ENCODE measurements at regions not wholly inside any gene's neighbourhood (a gene's known extent, or its start where the extent isn't known, plus 50 kb on each side); places are given as distances from the start of the nearest gene placed in this dataset.

DNA sequence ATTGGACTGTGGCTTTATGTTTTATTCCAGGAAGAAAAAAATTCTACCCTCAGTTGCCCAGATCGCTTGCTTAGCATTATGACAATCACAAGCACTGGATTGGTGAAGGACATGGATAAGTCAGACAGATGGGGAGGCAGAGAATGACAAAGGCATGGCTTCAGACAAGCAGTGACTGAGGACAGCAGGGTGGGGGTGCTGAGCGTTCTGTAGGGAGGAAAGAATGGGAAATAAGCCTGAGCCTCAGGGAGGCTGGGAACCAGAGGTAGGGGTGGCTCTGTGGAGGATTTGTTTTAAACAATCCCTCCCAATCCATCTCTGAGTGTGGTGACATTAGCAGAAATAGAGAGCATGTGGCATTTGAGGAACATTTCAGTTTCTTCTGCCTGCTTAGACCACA, 896.9 kb downstream of the CCSER2 start:
- Histone ChIP-seq H3K36me3 (ENCODE audit: insufficient read depth, low read length, poor library complexity, severe bottlenecking) (no peaks in the 10 kb centered on the region), H3K4me3 (ENCODE audit: low read depth, low read length, poor library complexity, severe bottlenecking) (no peak overlapping the region), H3K4me1 (ENCODE audit: insufficient read depth, low read length, poor library complexity, severe bottlenecking) (no peaks in the 10 kb centered on the region), H3K27me3 (replicated peaks; ENCODE audit: insufficient read depth, low read depth, low read length, poor library complexity) (no peaks in the 10 kb centered on the region), H3K9me3 (ENCODE audit: low read depth, low read length, poor library complexity, severe bottlenecking) (no peaks in the 10 kb centered on the region), H3K27ac (ENCODE audit: low read depth, low read length, poor library complexity, severe bottlenecking) (no peak overlapping the region)
- no peak for TF ChIP-seq EZH2 (IDR thresholded peaks at IDR 0.05; ENCODE audit: borderline replicate concordance, low read depth, low read length, poor library complexity, severe bottlenecking)
- TF ChIP-seq, protein P1, sequence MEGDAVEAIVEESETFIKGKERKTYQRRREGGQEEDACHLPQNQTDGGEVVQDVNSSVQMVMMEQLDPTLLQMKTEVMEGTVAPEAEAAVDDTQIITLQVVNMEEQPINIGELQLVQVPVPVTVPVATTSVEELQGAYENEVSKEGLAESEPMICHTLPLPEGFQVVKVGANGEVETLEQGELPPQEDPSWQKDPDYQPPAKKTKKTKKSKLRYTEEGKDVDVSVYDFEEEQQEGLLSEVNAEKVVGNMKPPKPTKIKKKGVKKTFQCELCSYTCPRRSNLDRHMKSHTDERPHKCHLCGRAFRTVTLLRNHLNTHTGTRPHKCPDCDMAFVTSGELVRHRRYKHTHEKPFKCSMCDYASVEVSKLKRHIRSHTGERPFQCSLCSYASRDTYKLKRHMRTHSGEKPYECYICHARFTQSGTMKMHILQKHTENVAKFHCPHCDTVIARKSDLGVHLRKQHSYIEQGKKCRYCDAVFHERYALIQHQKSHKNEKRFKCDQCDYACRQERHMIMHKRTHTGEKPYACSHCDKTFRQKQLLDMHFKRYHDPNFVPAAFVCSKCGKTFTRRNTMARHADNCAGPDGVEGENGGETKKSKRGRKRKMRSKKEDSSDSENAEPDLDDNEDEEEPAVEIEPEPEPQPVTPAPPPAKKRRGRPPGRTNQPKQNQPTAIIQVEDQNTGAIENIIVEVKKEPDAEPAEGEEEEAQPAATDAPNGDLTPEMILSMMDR (conservative IDR thresholded peaks at IDR 0.05; ENCODE audit: low read depth, low read length), result no peak
- DNase-seq (ENCODE audit: low spot score), result no peak
- POLR2A ChIA-PET (ENCODE audit: low non-redundant PET), result no interaction called here
- no TSS peak for BruUV-seq (replicated peaks)
- CTCF ChIA-PET, result no interaction called here
- intact Hi-C loops (cut with micrococcal nuclease; ENCODE audit: unreplicated experiment), result no loop called here

DNA sequence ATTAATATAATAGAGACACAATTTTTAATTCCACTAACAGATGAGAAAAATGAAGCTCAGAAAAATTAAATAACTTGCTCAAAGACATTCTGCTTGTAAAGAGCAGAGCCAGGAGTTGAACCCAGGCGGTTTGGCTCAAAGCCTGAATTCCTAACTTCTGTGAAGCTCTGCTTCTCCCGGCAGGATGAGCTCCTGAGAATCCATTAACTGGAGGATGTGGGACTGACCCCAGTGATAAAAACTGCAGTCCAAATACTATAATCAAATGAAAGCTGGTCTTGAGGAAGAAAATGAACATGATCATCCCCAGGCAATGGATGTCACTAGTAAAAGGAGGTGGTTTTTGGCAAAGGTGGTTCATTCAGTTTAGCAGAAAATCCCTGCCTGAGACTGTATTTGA, 898.2 kb downstream of the CCSER2 start:
- H3K4me3 ChIP-seq (ENCODE audit: low read depth, low read length, poor library complexity, severe bottlenecking), result no peak overlapping the region
- no peaks in the 10 kb centered on the region for H3K36me3 ChIP-seq (ENCODE audit: insufficient read depth, low read length, poor library complexity, severe bottlenecking)
- TF ChIP-seq EZH2 (IDR thresholded peaks at IDR 0.05; ENCODE audit: borderline replicate concordance, low read depth, low read length, poor library complexity, severe bottlenecking), result no peak
- TF ChIP-seq, protein P1 (conservative IDR thresholded peaks at IDR 0.05; ENCODE audit: low read depth, low read length), result no peak
- no peak for DNase-seq (ENCODE audit: low spot score)
- intact Hi-C loops (cut with micrococcal nuclease; ENCODE audit: unreplicated experiment), result no loop called here
- no peaks in the 10 kb centered on the region for H3K9me3 ChIP-seq (ENCODE audit: low read depth, low read length, poor library complexity, severe bottlenecking)
- no peak overlapping the region for H3K27ac ChIP-seq (ENCODE audit: low read depth, low read length, poor library complexity, severe bottlenecking)
- no peaks in the 10 kb centered on the region for H3K4me1 ChIP-seq (ENCODE audit: insufficient read depth, low read length, poor library complexity, severe bottlenecking)
- CTCF ChIA-PET, result no interaction called here
- no TSS peak for BruUV-seq (replicated peaks)
- POLR2A ChIA-PET (ENCODE audit: low non-redundant PET), result interaction anchor here (0.5 kb wide), 1 partner anchor 8 kb away, joined by 4 read pairs; no protein-coding TSS in a partner anchor
- no peaks in the 10 kb centered on the region for H3K27me3 ChIP-seq (replicated peaks; ENCODE audit: insufficient read depth, low read depth, low read length, poor library complexity)

DNA sequence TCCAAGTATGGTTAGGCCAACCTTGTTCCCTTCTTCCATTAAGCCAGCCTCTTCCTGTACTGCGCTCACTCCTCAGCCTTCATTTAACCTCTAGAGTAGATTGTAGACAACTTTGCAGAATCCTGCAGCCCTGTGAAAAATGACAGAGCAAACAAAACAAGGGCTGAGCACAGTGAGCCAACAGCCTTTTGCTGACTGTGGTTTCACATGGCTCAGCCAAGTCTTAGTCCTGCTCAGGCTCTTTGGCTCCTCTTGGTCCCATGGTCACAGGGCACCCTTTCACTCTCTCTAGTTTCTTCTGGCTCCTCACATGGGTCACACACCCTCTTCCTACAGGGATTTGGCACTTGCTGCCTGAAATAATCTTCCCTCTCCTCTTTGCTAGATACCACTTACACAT, 900.3 kb downstream of the CCSER2 start:
- TF ChIP-seq EZH2 (IDR thresholded peaks at IDR 0.05; ENCODE audit: borderline replicate concordance, low read depth, low read length, poor library complexity, severe bottlenecking), result no peak
- TF ChIP-seq, protein P1 (conservative IDR thresholded peaks at IDR 0.05; ENCODE audit: low read depth, low read length), result no peak
- H3K27ac ChIP-seq (ENCODE audit: low read depth, low read length, poor library complexity, severe bottlenecking), result no peak overlapping the region
- no peaks in the 10 kb centered on the region for H3K9me3 ChIP-seq (ENCODE audit: low read depth, low read length, poor library complexity, severe bottlenecking)
- no peaks in the 10 kb centered on the region for H3K27me3 ChIP-seq (replicated peaks; ENCODE audit: insufficient read depth, low read depth, low read length, poor library complexity)
- DNase-seq (ENCODE audit: low spot score), result no peak
- ChIA-PET CTCF (no interaction called here), POLR2A (ENCODE audit: low non-redundant PET) (no interaction called here)
- H3K36me3 ChIP-seq (ENCODE audit: insufficient read depth, low read length, poor library complexity, severe bottlenecking), result no peaks in the 10 kb centered on the region
- no TSS peak for BruUV-seq (replicated peaks)
- intact Hi-C loops (cut with micrococcal nuclease; ENCODE audit: unreplicated experiment), result no loop called here
- H3K4me1 ChIP-seq (ENCODE audit: insufficient read depth, low read length, poor library complexity, severe bottlenecking), result no peaks in the 10 kb centered on the region
- H3K4me3 ChIP-seq (ENCODE audit: low read depth, low read length, poor library complexity, severe bottlenecking), result no peak overlapping the region
